ENCODE measurements at regions not wholly inside any gene's neighbourhood (a gene's known extent, or its start where the extent isn't known, plus 50 kb on each side); places are given as distances from the start of the nearest gene placed in this dataset.

DNA sequence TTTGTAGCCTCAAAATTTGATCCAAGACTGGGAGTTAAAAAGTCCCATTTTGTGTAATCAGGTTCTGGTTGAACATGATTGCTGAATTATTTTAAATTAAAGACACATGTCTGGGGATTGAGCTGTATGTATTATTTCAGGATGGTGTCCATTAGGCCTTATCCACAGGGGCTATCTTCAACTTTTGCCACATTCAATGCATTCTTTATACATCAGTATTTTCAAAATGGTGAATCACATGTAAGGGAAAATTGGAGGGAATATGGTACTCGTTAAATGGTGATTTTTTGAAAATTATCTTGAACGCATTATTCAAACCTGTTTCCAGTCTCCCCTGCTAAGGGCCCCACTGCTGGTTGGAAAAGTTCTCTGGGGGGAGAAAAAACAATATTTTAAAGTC is 367.7 kb upstream of the NPVF start:
- 16% methylated on average over 2 of the region's 2 CpGs for WGBS (ENCODE audit: missing lambda C conversion rate)
- no peaks in the 10 kb centered on the region for H3K4me1 ChIP-seq
- no peak overlapping the region for H3K4me3 ChIP-seq
- ChIA-PET CTCF (no interaction called here), POLR2A (no interaction called here)
- no peak overlapping the region for H3K27ac ChIP-seq
- no peak for TF ChIP-seq JUN (IDR thresholded peaks at IDR 0.05)
- TF ChIP-seq, protein P1, sequence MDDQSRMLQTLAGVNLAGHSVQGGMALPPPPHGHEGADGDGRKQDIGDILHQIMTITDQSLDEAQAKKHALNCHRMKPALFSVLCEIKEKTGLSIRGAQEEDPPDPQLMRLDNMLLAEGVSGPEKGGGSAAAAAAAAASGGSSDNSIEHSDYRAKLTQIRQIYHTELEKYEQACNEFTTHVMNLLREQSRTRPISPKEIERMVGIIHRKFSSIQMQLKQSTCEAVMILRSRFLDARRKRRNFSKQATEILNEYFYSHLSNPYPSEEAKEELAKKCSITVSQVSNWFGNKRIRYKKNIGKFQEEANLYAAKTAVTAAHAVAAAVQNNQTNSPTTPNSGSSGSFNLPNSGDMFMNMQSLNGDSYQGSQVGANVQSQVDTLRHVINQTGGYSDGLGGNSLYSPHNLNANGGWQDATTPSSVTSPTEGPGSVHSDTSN (IDR thresholded peaks at IDR 0.05) = no peak
- TF ChIP-seq NFE2L2 (conservative IDR thresholded peaks at IDR 0.05; ENCODE audit: low read length) = no peak
- no peak for TF ChIP-seq TFCP2L1 (CRISPR knock-in tag; IDR thresholded peaks at IDR 0.05)
- TF ChIP-seq ZFP36 (IDR thresholded peaks at IDR 0.05; ENCODE audit: borderline replicate concordance, partially characterized antibody) = no peak
- TF ChIP-seq REST (IDR thresholded peaks at IDR 0.05) = no peak
- TF ChIP-seq POLR2A (IDR thresholded peaks at IDR 0.05; ENCODE audit: low read length) = no peak
- no peak for TF ChIP-seq CEBPB (IDR thresholded peaks at IDR 0.05)
- TF ChIP-seq BHLHE40 (IDR thresholded peaks at IDR 0.05; ENCODE audit: low read depth, low read length) = no peak
- no peak for TF ChIP-seq ATOH8 (CRISPR knock-in tag; IDR thresholded peaks at IDR 0.05; ENCODE audit: low read depth)
- no peak for TF ChIP-seq RCOR1 (IDR thresholded peaks at IDR 0.05; ENCODE audit: low read depth, low read length)
- TF ChIP-seq HDAC2 (IDR thresholded peaks at IDR 0.05) = no peak
- ATAC-seq (no peak), DNase-seq (ENCODE audit: low read depth in 1 of 2, low spot score in 1 of 2) (no peak), FAIRE-seq (no peak)
- no peak overlapping the region for H3K4me2 ChIP-seq
- no peaks in the 10 kb centered on the region for H3K9me3 ChIP-seq

GRCh38 chr7:25596443-25596842 is 368.2 kb upstream of the NPVF start:
- FAIRE-seq (no peak), ATAC-seq (no peak), DNase-seq (ENCODE audit: low read depth in 1 of 2, low spot score in 1 of 2) (no peak)
- ChIA-PET CTCF (no interaction called here), POLR2A (no interaction called here)
- Histone ChIP-seq H3K4me2 (no peak overlapping the region), H3K4me3 (no peak overlapping the region), H3K9me3 (no peaks in the 10 kb centered on the region), H3K4me1 (no peaks in the 10 kb centered on the region), H3K27ac (no peak overlapping the region)
- 20% methylated on average over 9 of the region's 9 CpGs for WGBS (ENCODE audit: missing lambda C conversion rate)
- TF ChIP-seq ELK1 (IDR thresholded peaks at IDR 0.05; ENCODE audit: low read depth, low read length) (no peak), NPAS2 (CRISPR knock-in tag; IDR thresholded peaks at IDR 0.05; ENCODE audit: borderline replicate concordance) (no peak), ESRRA (IDR thresholded peaks at IDR 0.05; ENCODE audit: borderline replicate concordance, low read length) (no peak), TFCP2L1 (CRISPR knock-in tag; IDR thresholded peaks at IDR 0.05) (no peak), NFE2L2 (conservative IDR thresholded peaks at IDR 0.05; ENCODE audit: low read length) (no peak), REST (IDR thresholded peaks at IDR 0.05) (no peak), RAD21 (conservative IDR thresholded peaks at IDR 0.05 in 1 of 2, IDR thresholded peaks at IDR 0.05 in 1 of 2) (no peak), EHF (CRISPR knock-in tag; IDR thresholded peaks at IDR 0.05) (no peak), MAFK (IDR thresholded peaks at IDR 0.05; ENCODE audit: partially characterized antibody) (no peak), HMGXB4 (CRISPR knock-in tag; IDR thresholded peaks at IDR 0.05; ENCODE audit: borderline replicate concordance) (no peak), RFX5 (IDR thresholded peaks at IDR 0.05) (no peak), JUN (IDR thresholded peaks at IDR 0.05) (no peak), CEBPB (IDR thresholded peaks at IDR 0.05) (no peak)
- TF ChIP-seq, protein P2, sequence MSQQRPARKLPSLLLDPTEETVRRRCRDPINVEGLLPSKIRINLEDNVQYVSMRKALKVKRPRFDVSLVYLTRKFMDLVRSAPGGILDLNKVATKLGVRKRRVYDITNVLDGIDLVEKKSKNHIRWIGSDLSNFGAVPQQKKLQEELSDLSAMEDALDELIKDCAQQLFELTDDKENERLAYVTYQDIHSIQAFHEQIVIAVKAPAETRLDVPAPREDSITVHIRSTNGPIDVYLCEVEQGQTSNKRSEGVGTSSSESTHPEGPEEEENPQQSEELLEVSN (IDR thresholded peaks at IDR 0.05; ENCODE audit: borderline replicate concordance, low read depth) = no peak
- TF ChIP-seq, protein P3, sequence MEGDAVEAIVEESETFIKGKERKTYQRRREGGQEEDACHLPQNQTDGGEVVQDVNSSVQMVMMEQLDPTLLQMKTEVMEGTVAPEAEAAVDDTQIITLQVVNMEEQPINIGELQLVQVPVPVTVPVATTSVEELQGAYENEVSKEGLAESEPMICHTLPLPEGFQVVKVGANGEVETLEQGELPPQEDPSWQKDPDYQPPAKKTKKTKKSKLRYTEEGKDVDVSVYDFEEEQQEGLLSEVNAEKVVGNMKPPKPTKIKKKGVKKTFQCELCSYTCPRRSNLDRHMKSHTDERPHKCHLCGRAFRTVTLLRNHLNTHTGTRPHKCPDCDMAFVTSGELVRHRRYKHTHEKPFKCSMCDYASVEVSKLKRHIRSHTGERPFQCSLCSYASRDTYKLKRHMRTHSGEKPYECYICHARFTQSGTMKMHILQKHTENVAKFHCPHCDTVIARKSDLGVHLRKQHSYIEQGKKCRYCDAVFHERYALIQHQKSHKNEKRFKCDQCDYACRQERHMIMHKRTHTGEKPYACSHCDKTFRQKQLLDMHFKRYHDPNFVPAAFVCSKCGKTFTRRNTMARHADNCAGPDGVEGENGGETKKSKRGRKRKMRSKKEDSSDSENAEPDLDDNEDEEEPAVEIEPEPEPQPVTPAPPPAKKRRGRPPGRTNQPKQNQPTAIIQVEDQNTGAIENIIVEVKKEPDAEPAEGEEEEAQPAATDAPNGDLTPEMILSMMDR (IDR thresholded peaks at IDR 0.05) = no peak

All from A549 (cell line).